LNCaP clone FGC (cell line): ENCODE measurements at regions not wholly inside any gene's neighbourhood (a gene's known extent, or its start where the extent isn't known, plus 50 kb on each side); places are given as distances from the start of the nearest gene placed in this dataset.
"Not testable (repeated sequence)": the region's sequence is repeated elsewhere in the genome, so short reads cannot be mapped to it uniquely, and the experiment has no call there.

Experiments
- DNase-seq: peaks from one replicate; pipeline ENCODE4 v3.0.0-alpha.2; 2011; ENCODE audit warnings: low read depth
- H3K4me3 ChIP-seq: 2 replicates; pipeline ENCODE4 v1.5.1; 2011; ENCODE audit warnings: mild to moderate bottlenecking, low read depth, low read length, control low read depth
- TF ChIP-seq, protein P1 (sequence below): IDR thresholded peaks from 2 replicates; pipeline ENCODE4 v1.5.1; 2012; ENCODE audit warnings: mild to moderate bottlenecking; ENCODE audit not compliant: control insufficient read depth, insufficient read depth; ENCODE audit errors: extremely low read depth

DNA sequence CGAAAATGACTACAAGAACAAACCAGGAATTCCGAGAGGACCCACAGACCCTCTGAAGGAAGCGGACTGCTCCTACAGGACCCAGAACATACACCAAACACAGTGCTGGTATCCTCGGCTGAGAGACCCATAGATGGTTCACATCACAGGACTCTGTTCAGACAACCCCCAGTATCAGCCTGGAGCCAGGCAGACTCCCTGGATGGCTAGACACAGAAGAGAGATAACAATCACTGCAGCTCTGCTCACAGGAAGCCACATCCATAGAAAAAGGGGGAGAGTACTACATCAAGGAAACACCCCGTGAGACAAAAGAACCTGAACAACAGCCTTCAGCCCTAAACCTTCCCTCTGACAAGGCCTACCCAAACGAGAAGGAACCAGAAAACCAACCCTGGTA lies 434.0 kb upstream of the NR5A2 start:
- TF ChIP-seq, protein P1, sequence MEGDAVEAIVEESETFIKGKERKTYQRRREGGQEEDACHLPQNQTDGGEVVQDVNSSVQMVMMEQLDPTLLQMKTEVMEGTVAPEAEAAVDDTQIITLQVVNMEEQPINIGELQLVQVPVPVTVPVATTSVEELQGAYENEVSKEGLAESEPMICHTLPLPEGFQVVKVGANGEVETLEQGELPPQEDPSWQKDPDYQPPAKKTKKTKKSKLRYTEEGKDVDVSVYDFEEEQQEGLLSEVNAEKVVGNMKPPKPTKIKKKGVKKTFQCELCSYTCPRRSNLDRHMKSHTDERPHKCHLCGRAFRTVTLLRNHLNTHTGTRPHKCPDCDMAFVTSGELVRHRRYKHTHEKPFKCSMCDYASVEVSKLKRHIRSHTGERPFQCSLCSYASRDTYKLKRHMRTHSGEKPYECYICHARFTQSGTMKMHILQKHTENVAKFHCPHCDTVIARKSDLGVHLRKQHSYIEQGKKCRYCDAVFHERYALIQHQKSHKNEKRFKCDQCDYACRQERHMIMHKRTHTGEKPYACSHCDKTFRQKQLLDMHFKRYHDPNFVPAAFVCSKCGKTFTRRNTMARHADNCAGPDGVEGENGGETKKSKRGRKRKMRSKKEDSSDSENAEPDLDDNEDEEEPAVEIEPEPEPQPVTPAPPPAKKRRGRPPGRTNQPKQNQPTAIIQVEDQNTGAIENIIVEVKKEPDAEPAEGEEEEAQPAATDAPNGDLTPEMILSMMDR: no peak
- no peak for DNase-seq
- no peak overlapping the region for H3K4me3 ChIP-seq

DNA sequence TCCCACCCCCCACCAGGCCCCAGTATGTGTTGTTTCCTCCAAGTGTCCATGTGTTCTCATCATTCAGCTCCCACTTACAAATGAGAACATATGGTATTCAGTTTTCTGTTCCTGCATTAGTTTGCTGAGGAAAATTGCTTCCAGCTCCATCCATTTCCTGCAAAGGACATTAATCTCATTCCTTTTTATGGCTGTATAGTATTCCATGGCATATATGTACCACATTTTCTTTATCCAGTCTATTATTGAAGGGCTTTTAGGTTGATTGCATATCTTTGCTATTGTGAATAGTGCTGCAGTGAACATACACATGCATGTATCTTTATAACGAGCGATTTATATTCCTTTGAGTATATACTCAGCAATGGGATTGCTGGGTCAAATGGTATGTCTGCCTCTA lies 431.1 kb upstream of the NR5A2 start:
- not testable (repeated sequence) for H3K4me3 ChIP-seq, DNase-seq

DNA sequence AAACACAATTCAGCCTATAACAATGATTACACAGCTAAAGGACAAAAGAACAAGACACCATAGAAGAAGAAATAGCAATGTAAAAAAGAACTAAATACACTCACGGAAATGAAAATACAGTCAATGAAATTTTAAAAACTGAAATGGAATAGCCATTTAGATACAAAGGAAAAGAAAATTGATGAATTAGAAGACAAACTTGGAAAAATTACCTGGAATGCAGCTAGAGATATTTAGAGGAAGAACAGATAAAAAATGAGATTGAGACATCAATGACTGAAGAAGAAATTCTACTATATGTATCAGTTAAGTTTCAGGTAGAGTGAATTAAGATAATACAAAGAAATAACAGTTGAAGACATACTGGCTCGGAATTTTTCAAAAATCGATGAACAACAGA lies 430.4 kb upstream of the NR5A2 start:
- no peak for DNase-seq
- H3K4me3 ChIP-seq: no peak overlapping the region
- TF ChIP-seq, protein P1: no peak

DNA sequence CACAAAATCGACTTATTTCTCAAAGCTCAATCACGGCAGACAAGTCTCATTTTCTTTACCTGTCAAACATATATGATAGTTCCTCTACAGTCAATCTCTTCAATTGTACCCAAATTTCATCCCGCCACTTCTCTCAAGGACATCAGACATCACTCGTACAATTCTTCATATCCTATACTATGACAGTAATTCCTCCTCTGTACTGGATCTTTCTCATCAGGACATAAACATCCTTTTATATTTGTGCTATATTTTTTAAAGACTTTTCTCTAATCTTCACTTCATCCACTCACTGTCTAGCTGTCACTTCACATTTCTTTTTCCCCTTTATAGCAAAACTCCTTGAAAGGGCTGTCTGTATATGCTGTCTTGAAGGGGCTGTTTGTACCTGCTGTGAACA lies 419.1 kb upstream of the NR5A2 start:
- TF ChIP-seq, protein P1: no peak
- H3K4me3 ChIP-seq: no peak overlapping the region

DNA sequence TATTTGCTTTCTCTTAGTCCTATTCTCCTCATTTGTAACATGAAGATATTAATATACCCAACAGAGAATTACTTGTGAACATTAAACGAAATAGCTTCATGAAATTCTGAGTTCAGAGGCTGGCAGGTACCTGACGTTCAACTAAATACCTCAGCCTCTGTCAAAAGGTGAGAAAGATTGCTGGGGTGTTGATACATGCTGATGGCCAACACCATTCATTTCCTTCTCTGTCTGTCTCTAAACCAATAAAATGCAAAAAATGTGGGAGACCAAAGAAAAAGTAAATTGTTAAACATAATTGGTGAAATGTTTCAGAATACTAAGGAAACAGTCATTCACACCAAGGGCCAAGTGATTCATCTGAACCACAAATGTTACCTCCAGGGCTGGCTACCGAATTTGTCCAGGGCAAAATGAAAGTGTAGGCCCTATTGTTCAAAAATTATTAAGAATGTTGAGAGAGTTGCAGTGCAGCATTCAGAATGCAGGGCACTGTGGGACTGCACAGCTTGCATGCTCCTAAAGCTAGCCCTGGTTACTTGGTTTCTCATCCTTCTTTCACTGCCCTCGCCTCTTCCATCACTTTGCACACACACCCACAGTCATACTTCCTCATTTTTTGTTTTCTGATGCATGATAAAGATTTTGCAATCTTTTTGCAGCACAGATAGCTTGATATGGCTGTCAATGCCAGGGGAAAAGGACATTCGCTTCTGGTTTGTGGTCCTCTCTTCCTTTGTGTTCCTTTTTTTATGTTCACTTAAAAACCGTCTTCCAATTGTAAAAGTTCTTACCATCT lies 414.3 kb upstream of the NR5A2 start:
- H3K4me3 ChIP-seq: no peak overlapping the region
- TF ChIP-seq, protein P1: no peak
- DNase-seq: no peak

More for the DNA sequence above, 419.1 kb upstream of the NR5A2 start:
- no peak for DNase-seq

DNA sequence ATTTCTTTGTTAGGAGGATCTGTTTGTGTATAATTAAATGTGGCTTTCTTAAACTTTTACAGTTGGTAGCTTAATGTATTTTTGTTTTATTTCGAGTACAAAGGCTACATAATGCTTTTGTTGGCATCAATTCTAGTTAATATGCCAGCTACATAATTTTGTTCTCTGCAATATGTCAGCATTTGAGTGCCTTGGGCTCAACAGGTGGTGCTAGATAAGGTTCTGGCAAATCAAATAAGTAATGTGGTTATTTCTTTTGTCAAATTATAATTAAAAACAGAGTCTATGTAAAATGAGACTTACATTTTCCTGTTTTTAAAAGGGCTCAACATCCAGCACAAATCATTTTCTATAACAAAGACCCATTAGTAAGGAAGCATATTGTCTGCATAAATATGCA lies 410.6 kb upstream of the NR5A2 start:
- TF ChIP-seq, protein P1: no peak
- H3K4me3 ChIP-seq: no peak overlapping the region
- no peak for DNase-seq

DNA sequence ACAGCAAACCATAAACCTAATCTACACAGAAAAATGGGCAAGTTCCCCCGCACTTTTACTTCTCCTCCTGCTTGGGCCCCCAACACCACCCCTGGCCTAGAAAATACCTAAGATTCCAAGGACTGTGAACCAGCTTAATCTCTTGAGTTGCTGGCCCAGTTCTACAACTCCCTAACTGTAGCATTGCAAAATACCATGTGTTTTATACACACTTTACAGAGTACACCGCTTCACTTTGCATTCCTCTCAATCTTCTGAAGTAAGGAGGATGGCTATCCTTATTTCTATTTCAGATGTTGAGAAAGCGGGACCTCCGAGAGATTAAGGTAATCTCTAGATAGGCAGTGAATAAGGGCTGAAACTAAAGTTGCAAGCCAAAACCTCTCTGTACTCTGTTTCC lies 408.3 kb upstream of the NR5A2 start:
- no peak for DNase-seq
- H3K4me3 ChIP-seq: no peak overlapping the region
- TF ChIP-seq, protein P1: no peak

DNA sequence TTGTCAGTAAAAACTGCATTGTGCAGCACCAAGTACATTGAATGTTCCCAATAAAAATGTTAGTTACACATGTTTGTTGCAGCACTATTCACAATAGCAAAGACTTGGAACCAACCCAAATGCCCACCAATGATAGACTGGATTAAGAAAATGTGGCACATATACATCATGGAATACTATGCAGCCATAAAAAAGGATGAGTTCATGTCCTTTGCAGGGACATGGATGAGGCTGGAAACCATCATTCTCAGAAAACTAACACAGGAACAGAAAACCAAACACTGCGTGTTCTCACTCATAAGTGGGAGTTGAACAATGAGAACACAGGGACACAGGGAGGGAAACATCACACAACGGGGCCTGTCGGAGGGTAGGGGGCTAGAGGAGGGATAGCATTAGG lies 401.3 kb upstream of the NR5A2 start:
- H3K4me3 ChIP-seq, DNase-seq: not testable (repeated sequence)
